KG1 (cell line): ENCODE measurements at regions not wholly inside any gene's neighbourhood (a gene's known extent, or its start where the extent isn't known, plus 50 kb on each side); places are given as distances from the start of the nearest gene placed in this dataset.
"Not testable (repeated sequence)": the region's sequence is repeated elsewhere in the genome, so short reads cannot be mapped to it uniquely, and the experiment has no call there.

Experiments
- DNase-seq: peaks from one replicate; lab custom pipeline; 2025; lab: John Stamatoyannopoulos, UW

GRCh38 chr9:109599131-109599530, 101.0 kb upstream of the PTPN3 start:
- DNase-seq: no peak

- DNase-seq: no peak
Measured at GRCh38 chr9:109599711-109600110, 101.6 kb upstream of the PTPN3 start.

- no peak for DNase-seq
Measured at GRCh38 chr9:109600142-109600541, 102.0 kb upstream of the PTPN3 start.

- no peak for DNase-seq
Measured at GRCh38 chr9:109601181-109601580, 103.1 kb upstream of the PTPN3 start.

- no peak for DNase-seq
Measured at GRCh38 chr9:109602987-109603386, 104.9 kb upstream of the PTPN3 start.

- DNase-seq: no peak
Measured at GRCh38 chr9:109604131-109604530, 106.0 kb upstream of the PTPN3 start.

- no peak for DNase-seq
Measured at GRCh38 chr9:109604781-109605180, 106.7 kb upstream of the PTPN3 start.

GRCh38 chr9:109609060-109609459, 111.0 kb upstream of the PTPN3 start:
- no peak for DNase-seq

GRCh38 chr9:109616571-109617120, 118.5 kb upstream of the PTPN3 start:
- DNase-seq: no peak

GRCh38 chr9:109619310-109619709, 121.2 kb upstream of the PTPN3 start:
- DNase-seq: no peak

GRCh38 chr9:109624143-109624542, 126.0 kb upstream of the PTPN3 start:
- DNase-seq: no peak

GRCh38 chr9:109624896-109625295, 126.8 kb upstream of the PTPN3 start:
- no peak for DNase-seq

GRCh38 chr9:109627042-109627441, 128.9 kb upstream of the PTPN3 start:
- no peak for DNase-seq

- no peak for DNase-seq
Measured at GRCh38 chr9:109629615-109630014, 131.5 kb upstream of the PTPN3 start.

- no peak for DNase-seq
Measured at GRCh38 chr9:109632817-109633216, 134.7 kb upstream of the PTPN3 start.

GRCh38 chr9:109639674-109640579, 140.1 kb upstream of the PALM2AKAP2 start:
- no peak for DNase-seq

GRCh38 chr9:109640580-109641371, 139.2 kb upstream of the PALM2AKAP2 start:
- DNase-seq: no peak

- no peak for DNase-seq
Measured at GRCh38 chr9:109641372-109641659, 138.7 kb upstream of the PALM2AKAP2 start.

- DNase-seq: no peak
Measured at GRCh38 chr9:109652112-109652511, 127.9 kb upstream of the PALM2AKAP2 start.

- no peak for DNase-seq
Measured at GRCh38 chr9:109652971-109653370, 127.0 kb upstream of the PALM2AKAP2 start.

GRCh38 chr9:109653470-109653869, 126.5 kb upstream of the PALM2AKAP2 start:
- no peak for DNase-seq

GRCh38 chr9:109663978-109664377, 116.0 kb upstream of the PALM2AKAP2 start:
- not testable (repeated sequence) for DNase-seq

GRCh38 chr9:109665736-109666135, 114.3 kb upstream of the PALM2AKAP2 start:
- not testable (repeated sequence) for DNase-seq
